ENCODE measurements at regions not wholly inside any gene's neighbourhood (a gene's known extent, or its start where the extent isn't known, plus 50 kb on each side); places are given as distances from the start of the nearest gene placed in this dataset.
"Not testable (repeated sequence)": the region's sequence is repeated elsewhere in the genome, so short reads cannot be mapped to it uniquely, and the experiment has no call there.

GRCh38 chr15:66635817-66636216, 66.2 kb upstream of the SMAD6 start:
- no peak overlapping the region for H3K4me3 ChIP-seq (ENCODE audit: low read depth, low read length)
- TF ChIP-seq, protein P1, sequence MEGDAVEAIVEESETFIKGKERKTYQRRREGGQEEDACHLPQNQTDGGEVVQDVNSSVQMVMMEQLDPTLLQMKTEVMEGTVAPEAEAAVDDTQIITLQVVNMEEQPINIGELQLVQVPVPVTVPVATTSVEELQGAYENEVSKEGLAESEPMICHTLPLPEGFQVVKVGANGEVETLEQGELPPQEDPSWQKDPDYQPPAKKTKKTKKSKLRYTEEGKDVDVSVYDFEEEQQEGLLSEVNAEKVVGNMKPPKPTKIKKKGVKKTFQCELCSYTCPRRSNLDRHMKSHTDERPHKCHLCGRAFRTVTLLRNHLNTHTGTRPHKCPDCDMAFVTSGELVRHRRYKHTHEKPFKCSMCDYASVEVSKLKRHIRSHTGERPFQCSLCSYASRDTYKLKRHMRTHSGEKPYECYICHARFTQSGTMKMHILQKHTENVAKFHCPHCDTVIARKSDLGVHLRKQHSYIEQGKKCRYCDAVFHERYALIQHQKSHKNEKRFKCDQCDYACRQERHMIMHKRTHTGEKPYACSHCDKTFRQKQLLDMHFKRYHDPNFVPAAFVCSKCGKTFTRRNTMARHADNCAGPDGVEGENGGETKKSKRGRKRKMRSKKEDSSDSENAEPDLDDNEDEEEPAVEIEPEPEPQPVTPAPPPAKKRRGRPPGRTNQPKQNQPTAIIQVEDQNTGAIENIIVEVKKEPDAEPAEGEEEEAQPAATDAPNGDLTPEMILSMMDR (IDR thresholded peaks at IDR 0.05; ENCODE audit: control insufficient read depth, extremely low read depth, insufficient read depth), result no peak
- DNase-seq (ENCODE audit: low read depth), result no peak

DNA sequence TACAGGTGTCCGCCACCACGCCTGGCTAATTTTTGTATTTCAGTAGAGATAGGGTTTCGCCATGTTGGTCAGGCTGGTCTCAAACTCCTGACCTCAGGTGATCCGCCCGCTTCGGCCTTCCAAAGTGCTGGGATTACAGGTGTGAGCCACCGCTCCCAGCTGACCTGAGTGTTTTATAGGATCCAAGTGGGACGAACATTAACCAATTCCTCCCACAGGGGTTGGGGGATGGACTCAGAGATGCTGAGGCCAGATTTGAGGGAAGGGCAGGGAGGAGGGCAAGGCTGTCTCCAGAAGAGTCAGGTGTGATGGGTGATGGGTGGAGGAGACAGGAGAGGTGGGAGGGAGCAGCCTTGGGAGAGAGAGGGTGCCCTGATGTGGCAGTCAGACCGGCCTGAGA, 65.0 kb upstream of the SMAD6 start:
- not testable (repeated sequence) for DNase-seq (ENCODE audit: low read depth); H3K4me3 ChIP-seq (ENCODE audit: low read depth, low read length)

- TF ChIP-seq, protein P1 (IDR thresholded peaks at IDR 0.05; ENCODE audit: control insufficient read depth, extremely low read depth, insufficient read depth), result no peak
- no peak for DNase-seq (ENCODE audit: low read depth)
- no peak overlapping the region for H3K4me3 ChIP-seq (ENCODE audit: low read depth, low read length)
These were observed 63.7 kb upstream of the SMAD6 start for GRCh38 chr15:66638377-66638776.

GRCh38 chr15:66641485-66642315, 60.3 kb upstream of the SMAD6 start:
- no peak overlapping the region for H3K4me3 ChIP-seq (ENCODE audit: low read depth, low read length)
- TF ChIP-seq, protein P1 (IDR thresholded peaks at IDR 0.05; ENCODE audit: control insufficient read depth, extremely low read depth, insufficient read depth), result no peak
- DNase-seq (ENCODE audit: low read depth), result no peak

DNA sequence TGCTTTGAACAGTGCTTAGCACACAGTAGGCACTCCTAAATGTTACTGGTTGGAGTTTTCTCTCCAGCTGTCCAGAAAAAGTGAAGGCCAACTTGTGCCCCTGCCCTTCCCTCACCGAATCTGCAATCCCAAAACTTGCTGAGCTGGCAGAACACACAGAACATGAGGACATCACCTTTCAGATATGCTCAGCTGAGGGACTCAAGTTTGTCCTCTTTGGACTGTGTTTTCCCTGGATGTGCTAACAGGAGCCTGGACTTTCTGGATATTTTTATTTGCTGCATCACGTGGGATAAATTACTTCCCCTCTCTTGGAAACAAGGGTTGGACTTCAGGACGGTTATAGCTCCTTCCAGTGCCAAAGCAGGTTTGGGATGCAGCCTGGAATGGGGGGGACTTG, 59.5 kb upstream of the SMAD6 start:
- H3K4me3 ChIP-seq (ENCODE audit: low read depth, low read length), result no peak overlapping the region
- DNase-seq (ENCODE audit: low read depth), result no peak
- TF ChIP-seq, protein P1 (IDR thresholded peaks at IDR 0.05; ENCODE audit: control insufficient read depth, extremely low read depth, insufficient read depth), result no peak

DNA sequence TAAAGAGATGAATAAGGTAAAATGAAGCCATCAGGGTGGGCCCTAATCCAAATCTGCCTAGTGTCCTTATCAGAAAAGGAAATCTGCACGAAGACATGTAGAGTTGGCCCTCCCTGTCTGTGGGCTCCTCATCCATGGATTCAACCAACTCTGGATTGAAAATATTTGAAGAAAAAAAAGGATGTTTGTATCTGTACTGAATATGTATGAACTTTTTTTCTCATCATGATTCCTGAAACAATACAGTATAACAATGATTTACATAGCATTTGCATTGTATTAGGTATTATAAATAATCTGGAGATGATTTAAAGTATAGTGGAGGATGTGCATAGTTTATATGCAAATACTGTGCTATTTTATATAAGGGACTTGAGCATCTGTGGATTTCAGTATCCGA, 59.0 kb upstream of the SMAD6 start:
- TF ChIP-seq, protein P1 (IDR thresholded peaks at IDR 0.05; ENCODE audit: control insufficient read depth, extremely low read depth, insufficient read depth), result no peak
- no peak for DNase-seq (ENCODE audit: low read depth)
- no peak overlapping the region for H3K4me3 ChIP-seq (ENCODE audit: low read depth, low read length)

- no peak overlapping the region for H3K4me3 ChIP-seq (ENCODE audit: low read depth, low read length)
- TF ChIP-seq, protein P1 (IDR thresholded peaks at IDR 0.05; ENCODE audit: control insufficient read depth, extremely low read depth, insufficient read depth), result no peak
- no peak for DNase-seq (ENCODE audit: low read depth)
These were observed 57.8 kb upstream of the SMAD6 start for GRCh38 chr15:66644000-66644787.
